ENCODE measurements at regions not wholly inside any gene's neighbourhood (a gene's known extent, or its start where the extent isn't known, plus 50 kb on each side); places are given as distances from the start of the nearest gene placed in this dataset.
A peak's percentile ranks its signal among the peaks of the same experiment; 100 is the strongest.

DNA sequence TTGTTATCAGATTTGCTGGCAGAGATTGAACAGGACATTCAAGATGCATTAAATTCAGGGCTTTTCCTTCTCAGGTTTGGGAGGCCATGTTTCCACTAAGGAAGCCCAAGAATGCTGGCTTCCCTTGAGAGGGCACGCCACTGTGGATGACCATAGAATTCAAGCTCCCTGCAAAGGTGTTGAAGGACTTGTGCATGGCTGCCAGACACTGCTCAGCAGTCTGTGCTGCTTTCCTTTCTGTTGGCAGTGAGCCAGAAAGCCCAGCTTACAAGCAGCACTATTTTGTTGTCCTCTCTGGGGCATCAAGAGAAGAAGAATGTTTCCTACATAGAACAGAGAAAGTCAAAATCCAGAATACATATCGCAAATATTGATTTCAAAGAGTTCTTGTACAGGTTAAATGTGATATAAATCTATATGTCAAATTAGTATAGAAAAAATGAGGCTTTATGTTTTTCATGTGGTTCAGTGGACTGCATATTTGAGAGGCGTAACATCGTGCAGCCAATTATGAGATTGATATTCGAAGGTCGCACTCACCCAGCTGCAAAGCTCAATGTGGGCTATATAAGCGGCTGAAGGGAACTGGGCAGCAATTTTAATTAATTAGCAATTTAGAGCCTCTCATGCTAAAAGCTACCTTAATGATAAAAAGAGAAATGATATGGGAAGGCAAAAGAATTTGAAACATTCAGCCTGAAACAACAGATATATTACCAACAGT lies 103.1 kb upstream of the ISL1 start:
- peak; percentile 2 for DNase-seq

DNA sequence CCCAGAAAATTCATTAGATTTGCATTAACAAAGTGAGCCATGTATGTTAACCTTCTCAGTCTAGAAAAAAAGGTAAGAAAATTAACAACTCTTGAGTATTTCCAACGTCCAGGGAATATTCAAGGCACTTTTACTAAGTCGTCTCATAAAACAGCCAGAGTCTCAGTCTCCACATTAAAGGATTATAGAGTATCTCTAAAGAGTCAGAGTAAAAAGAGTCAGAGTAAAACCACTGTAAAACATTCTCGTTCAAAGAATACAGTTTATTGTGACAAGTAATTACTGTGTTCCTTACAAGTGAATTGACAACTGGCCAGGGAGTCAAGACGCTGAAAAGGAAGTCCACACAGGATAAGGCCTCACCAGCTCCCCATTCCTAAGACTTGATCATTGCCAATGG lies 97.2 kb upstream of the ISL1 start:
- no peak for DNase-seq

DNA sequence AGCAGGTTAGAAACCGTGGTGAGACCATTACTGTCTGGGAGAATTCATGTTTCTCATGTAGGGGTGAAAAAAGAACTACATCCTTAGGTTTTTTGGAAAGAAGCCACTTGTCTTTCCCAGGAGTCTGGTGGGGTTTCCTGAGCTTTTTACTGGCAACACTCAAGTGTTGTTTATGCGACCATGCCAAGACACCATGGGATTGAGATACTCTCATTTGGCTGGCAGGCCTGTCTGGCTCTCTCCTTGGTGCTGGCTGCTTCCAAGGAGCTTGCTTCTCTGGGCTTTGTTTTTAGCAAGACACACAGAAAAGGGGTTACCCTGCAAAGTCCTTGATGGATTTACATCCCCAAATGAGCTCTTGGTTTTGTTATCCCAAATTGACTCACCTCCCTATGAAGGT lies 80.9 kb upstream of the ISL1 start:
- DNase-seq = peak; percentile 3

DNA sequence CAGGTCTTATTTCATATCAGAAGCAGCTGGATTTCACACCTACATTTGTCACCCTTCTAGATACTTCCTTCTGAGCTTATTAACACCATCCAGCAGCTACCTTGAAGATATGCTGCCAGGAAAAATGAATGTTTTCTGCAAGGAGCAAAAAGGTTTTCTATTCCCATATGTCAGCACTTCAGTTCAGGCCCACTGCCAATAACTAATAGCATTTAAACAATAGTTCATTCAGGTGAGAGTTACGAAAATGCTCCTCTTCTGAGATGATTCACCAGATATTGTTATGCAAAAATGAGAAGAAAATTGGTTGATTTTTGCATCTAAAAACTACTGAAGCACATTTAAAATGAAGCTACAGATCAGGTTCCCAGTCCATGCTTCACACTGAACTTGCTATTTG lies 56.4 kb upstream of the ISL1 start:
- DNase-seq = no peak
